NB4 (cell line): ENCODE measurements at regions not wholly inside any gene's neighbourhood (a gene's known extent, or its start where the extent isn't known, plus 50 kb on each side); places are given as distances from the start of the nearest gene placed in this dataset.

Experiments used
- DNase-seq: peaks from one replicate; pipeline ENCODE4 v3.0.0; 2010; ENCODE audit warnings: low read depth
- H3K4me3 ChIP-seq: one replicate; pipeline ENCODE4 v1.5.1; 2011; ENCODE audit warnings: mild to moderate bottlenecking, low read depth, low read length, moderate library complexity
- MYC ChIP-seq: IDR thresholded peaks from 2 replicates; pipeline ENCODE4 v1.6.1; 2011; ENCODE audit warnings: low read depth, low read length
- POLR2A ChIP-seq: IDR thresholded peaks from 2 replicates; pipeline ENCODE4 v1.6.1; 2011; ENCODE audit warnings: mild to moderate bottlenecking; ENCODE audit not compliant: insufficient read length; ENCODE audit errors: extremely low read depth
- TF ChIP-seq, protein P1 (sequence below): IDR thresholded peaks from one replicate; pipeline ENCODE4 v1.5.1; 2012; ENCODE audit warnings: low read depth, low read length
- TF ChIP-seq, protein P2 (sequence below): IDR thresholded peaks from 2 replicates; pipeline ENCODE4 v1.6.1; 2011; ENCODE audit warnings: low read depth, low read length

DNA sequence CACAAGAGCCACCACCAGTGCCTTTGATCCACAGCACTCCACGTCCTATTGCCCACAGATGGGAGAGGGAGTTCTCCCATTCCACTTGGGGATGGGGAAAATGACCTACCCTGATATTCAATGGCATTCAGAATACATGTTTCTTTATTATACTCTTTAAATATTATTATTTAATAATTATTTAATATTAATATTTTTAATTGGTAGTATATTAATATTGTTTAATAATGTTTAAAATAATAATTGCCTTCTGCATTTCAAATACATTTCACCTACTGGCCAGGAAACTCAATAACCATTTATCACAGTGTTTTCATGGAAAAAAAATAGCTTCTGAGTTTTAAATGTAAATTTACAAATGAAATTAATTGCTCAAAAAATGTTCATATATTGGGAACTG is 127.4 kb upstream of the G2E3 start:
- no peak overlapping the region for H3K4me3 ChIP-seq
- DNase-seq: no peak
- TF ChIP-seq, protein P1, sequence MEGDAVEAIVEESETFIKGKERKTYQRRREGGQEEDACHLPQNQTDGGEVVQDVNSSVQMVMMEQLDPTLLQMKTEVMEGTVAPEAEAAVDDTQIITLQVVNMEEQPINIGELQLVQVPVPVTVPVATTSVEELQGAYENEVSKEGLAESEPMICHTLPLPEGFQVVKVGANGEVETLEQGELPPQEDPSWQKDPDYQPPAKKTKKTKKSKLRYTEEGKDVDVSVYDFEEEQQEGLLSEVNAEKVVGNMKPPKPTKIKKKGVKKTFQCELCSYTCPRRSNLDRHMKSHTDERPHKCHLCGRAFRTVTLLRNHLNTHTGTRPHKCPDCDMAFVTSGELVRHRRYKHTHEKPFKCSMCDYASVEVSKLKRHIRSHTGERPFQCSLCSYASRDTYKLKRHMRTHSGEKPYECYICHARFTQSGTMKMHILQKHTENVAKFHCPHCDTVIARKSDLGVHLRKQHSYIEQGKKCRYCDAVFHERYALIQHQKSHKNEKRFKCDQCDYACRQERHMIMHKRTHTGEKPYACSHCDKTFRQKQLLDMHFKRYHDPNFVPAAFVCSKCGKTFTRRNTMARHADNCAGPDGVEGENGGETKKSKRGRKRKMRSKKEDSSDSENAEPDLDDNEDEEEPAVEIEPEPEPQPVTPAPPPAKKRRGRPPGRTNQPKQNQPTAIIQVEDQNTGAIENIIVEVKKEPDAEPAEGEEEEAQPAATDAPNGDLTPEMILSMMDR: no peak
- TF ChIP-seq POLR2A (no peak), MYC (no peak)
- TF ChIP-seq, protein P2, sequence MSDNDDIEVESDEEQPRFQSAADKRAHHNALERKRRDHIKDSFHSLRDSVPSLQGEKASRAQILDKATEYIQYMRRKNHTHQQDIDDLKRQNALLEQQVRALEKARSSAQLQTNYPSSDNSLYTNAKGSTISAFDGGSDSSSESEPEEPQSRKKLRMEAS: no peak

DNA sequence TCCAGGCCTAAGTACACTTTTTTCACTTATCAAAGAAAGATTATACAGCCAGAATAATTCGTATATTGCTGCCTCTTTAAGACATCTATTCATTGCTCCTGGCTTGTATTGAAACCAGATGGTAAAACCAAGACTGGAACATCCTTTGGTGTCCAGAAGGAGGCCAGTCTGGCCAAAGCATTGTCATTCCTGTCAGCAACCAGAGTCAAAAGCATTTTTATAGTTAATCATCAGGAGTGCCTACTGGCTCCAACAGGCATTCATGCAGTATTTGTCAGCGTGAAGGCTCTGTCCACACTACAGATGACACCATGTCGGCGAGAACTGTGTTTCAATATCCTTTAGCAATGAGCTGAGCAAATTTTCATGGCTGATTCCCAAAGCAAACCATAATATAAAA is 118.0 kb upstream of the G2E3 start:
- no peak overlapping the region for H3K4me3 ChIP-seq
- TF ChIP-seq MYC: no peak
- no peak for TF ChIP-seq POLR2A
- TF ChIP-seq, protein P1: no peak
- TF ChIP-seq, protein P2: no peak
- DNase-seq: no peak

DNA sequence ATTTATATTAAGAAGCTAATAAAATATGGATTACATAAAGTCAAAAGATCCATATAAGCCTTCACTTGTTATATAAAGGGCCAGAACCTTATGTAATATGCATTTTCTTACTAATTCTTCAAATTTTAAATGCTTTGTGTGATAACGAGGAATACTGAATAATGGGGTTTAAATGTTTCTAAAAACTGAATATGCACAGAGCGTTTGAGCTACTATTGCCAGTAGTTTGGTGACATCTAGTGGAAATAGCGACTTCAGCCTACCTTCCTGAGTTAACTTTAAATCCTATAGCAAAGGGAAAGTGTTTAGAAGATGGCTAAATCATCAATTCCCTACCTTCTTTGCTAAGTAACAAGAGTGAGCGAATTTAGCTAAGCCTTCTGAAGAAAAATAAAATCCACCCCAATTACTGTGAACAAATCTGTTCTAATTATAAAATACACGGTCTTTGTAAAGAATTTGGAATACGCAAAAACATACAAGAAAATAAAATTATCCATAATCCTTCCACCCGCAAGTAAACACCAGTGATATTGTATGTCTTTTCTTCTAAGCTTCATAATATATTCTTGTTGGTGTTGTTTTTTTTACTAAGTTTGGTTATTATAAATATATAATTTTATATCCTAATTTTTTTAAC is 115.5 kb upstream of the G2E3 start:
- TF ChIP-seq, protein P1: peak; percentile 34
- no peak for TF ChIP-seq POLR2A
- peak; percentile 36 for DNase-seq
- H3K4me3 ChIP-seq: no peak overlapping the region

DNA sequence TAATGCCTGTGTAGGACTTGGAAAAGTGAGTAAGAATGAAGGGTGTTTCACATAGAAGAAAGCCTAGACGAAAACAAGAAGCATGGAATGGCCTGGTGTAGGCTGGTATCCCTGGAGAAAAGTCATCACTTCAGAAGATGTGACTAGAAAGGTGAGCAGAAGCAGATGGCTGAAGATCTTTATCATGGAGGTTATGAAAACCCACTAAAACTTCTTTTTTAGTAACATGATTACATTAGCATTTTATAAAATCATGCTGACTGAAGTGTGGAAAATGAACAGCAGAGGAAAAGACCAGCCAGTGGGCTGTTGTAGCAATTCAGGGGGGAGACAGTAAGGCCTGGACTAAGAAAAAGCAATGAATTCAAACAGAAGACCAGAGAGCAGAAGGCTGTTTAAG is 114.5 kb upstream of the G2E3 start:
- H3K4me3 ChIP-seq: no peak overlapping the region
- no peak for DNase-seq
- TF ChIP-seq, protein P1: no peak
- no peak for TF ChIP-seq MYC
- TF ChIP-seq, protein P2: no peak

DNA sequence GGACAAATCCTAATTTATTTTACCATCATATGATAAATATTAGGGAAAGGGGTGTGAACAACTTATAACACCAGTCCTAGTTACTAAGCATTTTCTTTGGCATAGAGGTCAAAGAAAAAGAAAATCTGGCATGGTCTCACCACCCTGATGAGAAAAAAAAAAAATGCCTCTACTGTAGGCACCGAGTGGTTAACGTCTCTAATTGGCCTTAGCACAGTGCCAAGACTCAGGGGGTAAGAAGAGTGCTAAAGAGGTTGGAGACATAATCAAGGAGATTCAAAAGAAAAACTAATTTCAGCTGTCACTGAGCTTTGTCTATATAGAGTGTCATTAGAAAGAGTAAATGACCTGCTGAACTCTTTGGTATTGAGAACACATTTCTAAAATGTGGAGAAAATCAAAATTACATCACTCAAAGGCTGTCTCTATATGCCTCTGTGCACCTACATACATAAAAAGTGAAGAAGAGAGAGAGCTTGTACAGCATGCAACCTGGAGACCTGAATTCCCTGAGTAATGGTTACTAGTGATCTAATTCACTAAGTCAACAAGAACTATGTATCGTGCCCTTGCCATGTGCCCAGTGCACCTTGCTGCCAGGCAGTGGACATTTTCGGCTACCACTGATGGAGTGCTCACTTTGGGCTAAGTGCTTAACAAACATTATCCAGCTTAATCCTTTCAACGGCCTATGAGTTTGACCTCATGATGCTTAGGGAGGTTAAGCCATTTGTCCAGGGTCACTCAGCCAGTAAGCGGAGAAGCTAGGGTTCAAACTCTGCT is 113.8 kb upstream of the G2E3 start:
- no peak for DNase-seq
- no peak overlapping the region for H3K4me3 ChIP-seq
- TF ChIP-seq MYC: no peak
- TF ChIP-seq, protein P1: no peak
- no peak for TF ChIP-seq POLR2A
- TF ChIP-seq, protein P2: no peak

DNA sequence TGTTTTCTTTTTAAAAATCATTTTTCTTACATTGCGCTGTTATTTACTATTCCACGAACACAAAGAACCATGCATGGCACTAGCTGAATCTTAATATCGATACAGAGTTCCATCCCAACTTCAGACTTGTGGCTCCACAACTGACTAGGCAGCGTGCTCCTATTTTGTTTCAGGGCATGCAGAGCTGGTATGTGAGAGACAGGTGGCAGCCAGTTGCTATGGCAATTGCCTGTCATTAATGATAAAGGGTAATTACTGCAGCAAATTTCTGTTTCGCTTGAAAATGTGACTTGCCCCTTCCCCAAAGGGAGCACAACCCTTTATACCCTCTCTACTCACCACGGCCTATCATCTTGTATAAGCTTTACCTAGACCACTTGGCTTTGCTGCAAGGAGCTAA is 113.1 kb upstream of the G2E3 start:
- no peak for DNase-seq
- H3K4me3 ChIP-seq: no peak overlapping the region
- TF ChIP-seq MYC (no peak), POLR2A (no peak)
- TF ChIP-seq, protein P2: no peak
- TF ChIP-seq, protein P1: no peak
